Progenitor cell of endocrine pancreas (in vitro differentiated cells): ENCODE measurements at regions not wholly inside any gene's neighbourhood (a gene's known extent, or its start where the extent isn't known, plus 50 kb on each side); places are given as distances from the start of the nearest gene placed in this dataset.
"Not testable (repeated sequence)": the region's sequence is repeated elsewhere in the genome, so short reads cannot be mapped to it uniquely, and the experiment has no call there.

Experiments
- DNase-seq: peaks from one replicate; pipeline ENCODE4 v3.0.0; 2021; ENCODE audit warnings: low spot score; ENCODE audit not compliant: unreplicated experiment
- H3K27ac Mint-ChIP-seq: 2 replicates; pipeline ENCODE4 v1.8.0; 2021; ENCODE audit warnings: mild to moderate bottlenecking, moderate library complexity, mixed read lengths
- H3K27me3 Mint-ChIP-seq: 2 replicates; pipeline ENCODE4 v1.8.0; 2021; ENCODE audit warnings: mixed read lengths
- H3K36me3 Mint-ChIP-seq: 2 replicates; pipeline ENCODE4 v1.8.0; 2022; ENCODE audit warnings: mixed read lengths; ENCODE audit not compliant: insufficient read depth
- H3K4me1 Mint-ChIP-seq: 2 replicates; pipeline ENCODE4 v1.8.0; 2021; ENCODE audit warnings: low read depth, mixed read lengths
- H3K4me3 Mint-ChIP-seq: 2 replicates; pipeline ENCODE4 v1.8.0; 2021; ENCODE audit warnings: low read depth, mild to moderate bottlenecking, moderate library complexity, mixed read lengths
- H3K9me3 Mint-ChIP-seq: 2 replicates; pipeline ENCODE4 v1.8.0; 2021; ENCODE audit warnings: low read depth, mixed read lengths
- CTCF ChIP-seq: fragments of 200-600 bp; sonication (generic); IDR thresholded peaks from one replicate; pipeline ENCODE4 v1.5.0; 2021; ENCODE audit warnings: antibody characterized with exemption, mild to moderate bottlenecking; ENCODE audit not compliant: unreplicated experiment

- TF ChIP-seq CTCF, result no peak
- Mint-ChIP-seq H3K27me3 (no peaks in the 10 kb centered on the region), H3K4me3 (no peak overlapping the region), H3K9me3 (no peaks in the 10 kb centered on the region), H3K4me1 (peaks cover 3% of the 10 kb centered on the region), H3K36me3 (peaks cover 5% of the 10 kb centered on the region), H3K27ac (no peak overlapping the region)
- DNase-seq, result no peak
Measured at GRCh38 chr1:120954736-120955135, 65.2 kb downstream of the PPIAL4A start.

- not testable (repeated sequence) for H3K4me3 Mint-ChIP-seq, H3K27ac Mint-ChIP-seq, DNase-seq, H3K9me3 Mint-ChIP-seq, H3K4me1 Mint-ChIP-seq, H3K36me3 Mint-ChIP-seq, H3K27me3 Mint-ChIP-seq
Measured at GRCh38 chr1:120955961-120956360, 66.4 kb downstream of the PPIAL4A start.

- not testable (repeated sequence) for H3K4me1 Mint-ChIP-seq, H3K9me3 Mint-ChIP-seq, H3K4me3 Mint-ChIP-seq, H3K27ac Mint-ChIP-seq, H3K36me3 Mint-ChIP-seq, H3K27me3 Mint-ChIP-seq, DNase-seq
Measured at GRCh38 chr1:120966018-120966417, 76.4 kb downstream of the PPIAL4A start.

- not testable (repeated sequence) for H3K27me3 Mint-ChIP-seq, H3K4me1 Mint-ChIP-seq, H3K9me3 Mint-ChIP-seq, H3K27ac Mint-ChIP-seq, H3K36me3 Mint-ChIP-seq, DNase-seq, H3K4me3 Mint-ChIP-seq
Measured at GRCh38 chr1:120972863-120973262, 83.3 kb downstream of the PPIAL4A start.

- H3K27ac Mint-ChIP-seq, H3K36me3 Mint-ChIP-seq, DNase-seq, H3K4me3 Mint-ChIP-seq, H3K4me1 Mint-ChIP-seq, H3K27me3 Mint-ChIP-seq, H3K9me3 Mint-ChIP-seq: not testable (repeated sequence)
Measured at GRCh38 chr1:120973836-120974235, 84.3 kb downstream of the PPIAL4A start.

GRCh38 chr1:120977279-120977678 is 87.7 kb downstream of the PPIAL4A start:
- not testable (repeated sequence) for H3K36me3 Mint-ChIP-seq, H3K9me3 Mint-ChIP-seq, H3K27me3 Mint-ChIP-seq, H3K4me3 Mint-ChIP-seq, DNase-seq, H3K27ac Mint-ChIP-seq, H3K4me1 Mint-ChIP-seq

GRCh38 chr1:120981489-120982094 is 92.0 kb downstream of the PPIAL4A start:
- not testable (repeated sequence) for H3K27ac Mint-ChIP-seq, H3K36me3 Mint-ChIP-seq, H3K4me3 Mint-ChIP-seq, H3K4me1 Mint-ChIP-seq, H3K9me3 Mint-ChIP-seq, H3K27me3 Mint-ChIP-seq, DNase-seq

GRCh38 chr1:120994614-120995013 is 105.0 kb downstream of the PPIAL4A start:
- H3K36me3 Mint-ChIP-seq, DNase-seq, H3K9me3 Mint-ChIP-seq, H3K4me1 Mint-ChIP-seq, H3K27me3 Mint-ChIP-seq, H3K27ac Mint-ChIP-seq, H3K4me3 Mint-ChIP-seq: not testable (repeated sequence)

GRCh38 chr1:120995025-120995424 is 105.5 kb downstream of the PPIAL4A start:
- H3K27ac Mint-ChIP-seq, DNase-seq, H3K4me1 Mint-ChIP-seq, H3K27me3 Mint-ChIP-seq, H3K4me3 Mint-ChIP-seq, H3K36me3 Mint-ChIP-seq, H3K9me3 Mint-ChIP-seq: not testable (repeated sequence)

GRCh38 chr1:121001090-121001726 is 111.6 kb downstream of the PPIAL4A start:
- not testable (repeated sequence) for H3K9me3 Mint-ChIP-seq, H3K27ac Mint-ChIP-seq, H3K36me3 Mint-ChIP-seq, DNase-seq, H3K4me1 Mint-ChIP-seq, H3K27me3 Mint-ChIP-seq, H3K4me3 Mint-ChIP-seq

GRCh38 chr1:121003230-121003629 is 113.7 kb downstream of the PPIAL4A start:
- not testable (repeated sequence) for H3K27ac Mint-ChIP-seq, H3K4me1 Mint-ChIP-seq, H3K4me3 Mint-ChIP-seq, H3K36me3 Mint-ChIP-seq, H3K27me3 Mint-ChIP-seq, DNase-seq, H3K9me3 Mint-ChIP-seq

GRCh38 chr1:121006826-121007225 is 117.3 kb downstream of the PPIAL4A start:
- DNase-seq, H3K27me3 Mint-ChIP-seq, H3K4me3 Mint-ChIP-seq, H3K9me3 Mint-ChIP-seq, H3K27ac Mint-ChIP-seq, H3K4me1 Mint-ChIP-seq, H3K36me3 Mint-ChIP-seq: not testable (repeated sequence)

- DNase-seq, H3K4me3 Mint-ChIP-seq, H3K27ac Mint-ChIP-seq, H3K9me3 Mint-ChIP-seq, H3K36me3 Mint-ChIP-seq, H3K27me3 Mint-ChIP-seq, H3K4me1 Mint-ChIP-seq: not testable (repeated sequence)
Measured at GRCh38 chr1:121007755-121008154, 118.2 kb downstream of the PPIAL4A start.
